Loucy (cell line): ENCODE measurements at regions not wholly inside any gene's neighbourhood (a gene's known extent, or its start where the extent isn't known, plus 50 kb on each side); places are given as distances from the start of the nearest gene placed in this dataset.

Experiments
- H2AFZ ChIP-seq: fragments of 200-600 bp; sonication (generic); 2 replicates; pipeline ENCODE4 v1.6.0; 2016; ENCODE audit warnings: antibody characterized with exemption, mild to moderate bottlenecking, low read length, moderate library complexity
- H3F3A ChIP-seq: fragments of 200-600 bp; 2 replicates; pipeline ENCODE4 v1.6.0; 2016; ENCODE audit warnings: antibody characterized with exemption, low read depth, mild to moderate bottlenecking
- H3K27me3 ChIP-seq: fragments of 200-600 bp; sonication (generic); 2 replicates; pipeline ENCODE4 v1.6.1; 2014; ENCODE audit warnings: low read length, mild to moderate bottlenecking; ENCODE audit not compliant: insufficient read depth, poor library complexity, severe bottlenecking
- H3K36me3 ChIP-seq: fragments of 200-600 bp; sonication (generic); 2 replicates; pipeline ENCODE4 v1.6.1; 2016; ENCODE audit warnings: low read length; ENCODE audit not compliant: insufficient read depth
- H3K4me1 ChIP-seq: fragments of 200-600 bp; sonication (generic); 2 replicates; pipeline ENCODE4 v1.5.1; 2014; ENCODE audit warnings: low read length, mild to moderate bottlenecking; ENCODE audit not compliant: insufficient read depth, poor library complexity, severe bottlenecking
- H3K4me2 ChIP-seq: fragments of 200-600 bp; sonication (generic); 2 replicates; pipeline ENCODE4 v1.6.0; 2014; ENCODE audit warnings: antibody characterized with exemption, low read length, low read depth, mild to moderate bottlenecking; ENCODE audit not compliant: poor library complexity, severe bottlenecking
- H3K4me3 ChIP-seq: fragments of 200-600 bp; sonication (generic); 2 replicates; pipeline ENCODE4 v1.5.1; 2014; ENCODE audit warnings: low read length, mild to moderate bottlenecking, mixed read lengths; ENCODE audit not compliant: poor library complexity, severe bottlenecking
- H3K79me2 ChIP-seq: fragments of 200-600 bp; sonication (generic); 2 replicates; pipeline ENCODE4 v1.6.1; 2014; ENCODE audit warnings: low read length; ENCODE audit not compliant: insufficient read depth
- H3K9ac ChIP-seq: fragments of 200-600 bp; sonication (generic); 2 replicates; pipeline ENCODE4 v1.6.0; 2014; ENCODE audit warnings: mild to moderate bottlenecking, low read depth, low read length, moderate library complexity; ENCODE audit not compliant: poor library complexity, severe bottlenecking
- H3K9me2 ChIP-seq: fragments of 200-600 bp; sonication (generic); replicated peaks from 2 replicates; pipeline ENCODE4 v1.6.1; 2016; ENCODE audit warnings: low read depth, low read length, mixed read lengths
- H3K9me3 ChIP-seq: fragments of 200-600 bp; sonication (generic); 2 replicates; pipeline ENCODE4 v1.6.1; 2014; ENCODE audit warnings: mild to moderate bottlenecking, antibody characterized with exemption, low read length, low read depth; ENCODE audit not compliant: insufficient read depth
- H4K20me1 ChIP-seq: fragments of 200-600 bp; sonication (generic); 2 replicates; pipeline ENCODE4 v1.6.0; 2014; ENCODE audit warnings: antibody characterized with exemption, low read length, mild to moderate bottlenecking; ENCODE audit not compliant: insufficient read depth, poor library complexity, severe bottlenecking
- EZH2phosphoT487 ChIP-seq: fragments of 200-600 bp; IDR thresholded peaks from 2 replicates; pipeline ENCODE4 v1.6.1; 2018; ENCODE audit warnings: antibody characterized with exemption, mild to moderate bottlenecking, moderate library complexity, borderline replicate concordance
- TF ChIP-seq, protein P1 (sequence below): fragments of 200-600 bp; sonication (generic); conservative IDR thresholded peaks from 2 replicates; pipeline ENCODE4 v1.5.1; 2014; ENCODE audit warnings: mild to moderate bottlenecking, antibody characterized with exemption, low read length

DNA sequence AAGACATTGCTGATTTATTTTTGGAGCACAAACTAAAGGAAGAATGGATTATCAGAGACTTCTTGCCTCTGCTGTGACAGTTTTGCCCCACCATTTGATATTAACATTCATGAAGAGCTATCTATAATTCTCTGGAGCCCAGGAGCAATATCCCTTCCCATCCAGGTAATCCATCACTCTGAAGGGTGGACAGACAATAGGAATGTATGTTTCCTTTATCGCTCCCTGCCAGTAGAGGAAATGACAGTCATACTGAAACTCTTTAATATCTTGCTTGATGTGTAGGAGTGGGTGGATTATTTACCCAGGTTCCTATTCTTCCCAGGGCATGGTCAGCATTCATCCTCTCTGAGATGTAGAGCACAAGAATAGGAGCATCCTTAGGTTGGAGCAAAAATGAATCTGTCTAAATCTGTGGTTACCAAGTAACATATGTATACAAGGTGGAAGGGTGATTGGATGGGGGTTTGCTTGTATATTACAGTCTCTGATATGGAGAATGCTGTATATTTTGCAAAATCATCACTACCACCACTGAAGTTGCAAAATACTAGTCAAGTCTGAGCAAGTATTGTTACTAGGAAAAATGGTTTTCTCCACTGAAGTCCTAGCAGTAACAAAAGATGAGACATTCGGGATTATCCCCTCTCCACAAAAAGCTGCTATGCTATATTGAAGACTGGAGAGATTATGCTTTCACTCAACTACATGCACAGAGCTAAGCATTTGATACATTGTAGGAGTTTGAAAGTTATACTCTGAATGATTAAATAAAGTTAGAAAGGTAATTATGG, 151.6 kb downstream of the CBLL2 start:
- no peak overlapping the region for H2AFZ ChIP-seq
- no peak overlapping the region for H3K9ac ChIP-seq
- no peak overlapping the region for H3K4me3 ChIP-seq
- H3K9me3 ChIP-seq = no peaks in the 10 kb centered on the region
- H4K20me1 ChIP-seq = no peaks in the 10 kb centered on the region
- H3F3A ChIP-seq = no peaks in the 10 kb centered on the region
- H3K4me1 ChIP-seq = no peaks in the 10 kb centered on the region
- H3K79me2 ChIP-seq = no peaks in the 10 kb centered on the region
- no peak for TF ChIP-seq EZH2phosphoT487
- TF ChIP-seq, protein P1, sequence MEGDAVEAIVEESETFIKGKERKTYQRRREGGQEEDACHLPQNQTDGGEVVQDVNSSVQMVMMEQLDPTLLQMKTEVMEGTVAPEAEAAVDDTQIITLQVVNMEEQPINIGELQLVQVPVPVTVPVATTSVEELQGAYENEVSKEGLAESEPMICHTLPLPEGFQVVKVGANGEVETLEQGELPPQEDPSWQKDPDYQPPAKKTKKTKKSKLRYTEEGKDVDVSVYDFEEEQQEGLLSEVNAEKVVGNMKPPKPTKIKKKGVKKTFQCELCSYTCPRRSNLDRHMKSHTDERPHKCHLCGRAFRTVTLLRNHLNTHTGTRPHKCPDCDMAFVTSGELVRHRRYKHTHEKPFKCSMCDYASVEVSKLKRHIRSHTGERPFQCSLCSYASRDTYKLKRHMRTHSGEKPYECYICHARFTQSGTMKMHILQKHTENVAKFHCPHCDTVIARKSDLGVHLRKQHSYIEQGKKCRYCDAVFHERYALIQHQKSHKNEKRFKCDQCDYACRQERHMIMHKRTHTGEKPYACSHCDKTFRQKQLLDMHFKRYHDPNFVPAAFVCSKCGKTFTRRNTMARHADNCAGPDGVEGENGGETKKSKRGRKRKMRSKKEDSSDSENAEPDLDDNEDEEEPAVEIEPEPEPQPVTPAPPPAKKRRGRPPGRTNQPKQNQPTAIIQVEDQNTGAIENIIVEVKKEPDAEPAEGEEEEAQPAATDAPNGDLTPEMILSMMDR = no peak
- no peaks in the 10 kb centered on the region for H3K9me2 ChIP-seq
- no peak overlapping the region for H3K4me2 ChIP-seq
- no peaks in the 10 kb centered on the region for H3K27me3 ChIP-seq
- no peaks in the 10 kb centered on the region for H3K36me3 ChIP-seq

DNA sequence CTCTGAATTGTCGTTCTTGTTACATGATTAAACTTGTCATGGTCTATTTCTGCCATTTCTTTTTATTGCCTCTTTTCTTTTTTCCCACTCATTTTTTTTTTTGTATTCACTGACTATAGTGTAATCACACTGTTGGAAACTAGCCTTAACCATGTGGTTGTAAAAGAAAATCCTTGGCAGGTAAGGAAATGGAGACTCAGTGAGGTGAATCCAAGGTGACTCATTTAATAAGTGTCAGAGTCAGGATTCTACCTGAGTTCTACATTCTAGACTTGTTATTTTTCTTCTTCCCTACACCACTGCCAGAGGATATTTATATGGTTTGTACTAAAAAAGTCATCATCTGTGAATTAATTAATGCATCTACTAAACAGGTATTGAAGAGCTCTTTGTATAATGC, 152.2 kb downstream of the CBLL2 start:
- Histone ChIP-seq H3K9me3 (no peaks in the 10 kb centered on the region), H3K9me2 (no peaks in the 10 kb centered on the region), H3K9ac (no peak overlapping the region), H3K27me3 (no peaks in the 10 kb centered on the region), H2AFZ (no peak overlapping the region), H3K4me2 (no peak overlapping the region), H3F3A (no peaks in the 10 kb centered on the region), H4K20me1 (no peaks in the 10 kb centered on the region), H3K4me3 (no peak overlapping the region), H3K36me3 (no peaks in the 10 kb centered on the region), H3K79me2 (no peaks in the 10 kb centered on the region), H3K4me1 (no peaks in the 10 kb centered on the region)
- TF ChIP-seq EZH2phosphoT487 = no peak
- TF ChIP-seq, protein P1 = no peak

DNA sequence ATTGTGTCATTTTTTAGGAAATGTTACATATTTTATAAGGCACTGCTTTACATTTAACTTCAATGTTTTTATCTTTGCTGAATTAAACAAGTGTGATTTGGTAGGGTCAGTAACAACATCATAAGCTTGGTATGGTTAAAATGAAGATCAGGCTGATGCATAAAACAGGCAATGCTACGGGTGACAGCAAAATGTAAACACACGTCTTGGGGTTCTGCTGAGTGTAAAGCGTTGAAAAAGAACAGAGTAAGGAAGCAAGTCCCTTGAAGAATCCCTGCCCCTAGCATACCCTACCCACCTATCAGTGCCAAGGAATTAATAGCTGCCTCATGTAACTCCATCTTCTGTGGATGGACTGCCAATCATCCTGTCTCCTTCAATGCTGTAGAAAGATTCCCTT, 157.0 kb downstream of the CBLL2 start:
- Histone ChIP-seq H4K20me1 (no peaks in the 10 kb centered on the region), H3K4me2 (no peak overlapping the region), H2AFZ (no peak overlapping the region), H3K79me2 (no peaks in the 10 kb centered on the region), H3K36me3 (no peaks in the 10 kb centered on the region), H3K4me1 (no peaks in the 10 kb centered on the region), H3K9ac (no peak overlapping the region), H3K27me3 (no peaks in the 10 kb centered on the region), H3K9me3 (no peaks in the 10 kb centered on the region), H3K4me3 (no peak overlapping the region), H3F3A (no peaks in the 10 kb centered on the region), H3K9me2 (no peaks in the 10 kb centered on the region)
- TF ChIP-seq, protein P1 = no peak
- no peak for TF ChIP-seq EZH2phosphoT487
